ENCODE measurements at regions not wholly inside any gene's neighbourhood (a gene's known extent, or its start where the extent isn't known, plus 50 kb on each side); places are given as distances from the start of the nearest gene placed in this dataset.
A peak's percentile ranks its signal among the peaks of the same experiment; 100 is the strongest.
"Not testable (repeated sequence)": the region's sequence is repeated elsewhere in the genome, so short reads cannot be mapped to it uniquely, and the experiment has no call there.

- DNase-seq (ENCODE audit: low spot score): no peak
These were observed 98.1 kb upstream of the MARCKS start for GRCh38 chr6:113758826-113759574.

GRCh38 chr6:113762641-113763040 lies 94.5 kb upstream of the MARCKS start:
- no peak for DNase-seq (ENCODE audit: low spot score)

- no peak for DNase-seq (ENCODE audit: low spot score)
These were observed 93.8 kb upstream of the MARCKS start for GRCh38 chr6:113763311-113763766.

GRCh38 chr6:113763876-113764275 lies 93.3 kb upstream of the MARCKS start:
- DNase-seq (ENCODE audit: low spot score): peak; percentile 25

GRCh38 chr6:113765909-113766308 lies 91.2 kb upstream of the MARCKS start:
- no peak for DNase-seq (ENCODE audit: low spot score)

GRCh38 chr6:113767985-113768384 lies 89.2 kb upstream of the MARCKS start:
- DNase-seq (ENCODE audit: low spot score): no peak

GRCh38 chr6:113772961-113773360 lies 84.2 kb upstream of the MARCKS start:
- DNase-seq (ENCODE audit: low spot score): no peak

GRCh38 chr6:113774127-113774825 lies 82.9 kb upstream of the MARCKS start:
- DNase-seq (ENCODE audit: low spot score): peak; percentile 16

- DNase-seq (ENCODE audit: low spot score): no peak
These were observed 80.1 kb upstream of the MARCKS start for GRCh38 chr6:113776998-113777397.

- no peak for DNase-seq (ENCODE audit: low spot score)
These were observed 79.5 kb upstream of the MARCKS start for GRCh38 chr6:113777601-113778000.

- DNase-seq (ENCODE audit: low spot score): no peak
These were observed 77.5 kb upstream of the MARCKS start for GRCh38 chr6:113779656-113780055.

GRCh38 chr6:113782636-113783035 lies 74.5 kb upstream of the MARCKS start:
- DNase-seq (ENCODE audit: low spot score): no peak

- no peak for DNase-seq (ENCODE audit: low spot score)
These were observed 71.0 kb upstream of the MARCKS start for GRCh38 chr6:113786168-113786567.

- DNase-seq (ENCODE audit: low spot score): no peak
These were observed 68.6 kb upstream of the MARCKS start for GRCh38 chr6:113788586-113788985.

GRCh38 chr6:113791225-113791624 lies 65.9 kb upstream of the MARCKS start:
- DNase-seq (ENCODE audit: low spot score): not testable (repeated sequence)

GRCh38 chr6:113795371-113795770 lies 61.8 kb upstream of the MARCKS start:
- DNase-seq (ENCODE audit: low spot score): not testable (repeated sequence)

GRCh38 chr6:113796038-113796437 lies 61.1 kb upstream of the MARCKS start:
- no peak for DNase-seq (ENCODE audit: low spot score)

GRCh38 chr6:113802779-113803178 lies 54.4 kb upstream of the MARCKS start:
- DNase-seq (ENCODE audit: low spot score): no peak

GRCh38 chr6:113805173-113805790 lies 51.9 kb upstream of the MARCKS start:
- no peak for DNase-seq (ENCODE audit: low spot score)

- DNase-seq (ENCODE audit: low spot score): no peak
These were observed 51.2 kb upstream of the MARCKS start for GRCh38 chr6:113805811-113806495.

Measured in hepatic stellate cell (primary cell).